ENCODE measurements at regions not wholly inside any gene's neighbourhood (a gene's known extent, or its start where the extent isn't known, plus 50 kb on each side); places are given as distances from the start of the nearest gene placed in this dataset.

GRCh38 chr6:125354649-125355048 lies 52.9 kb upstream of the HDDC2 start:
- Histone ChIP-seq H3K36me3 (no peaks in the 10 kb centered on the region), H3K4me1 (peaks cover 0 to 20% (median 4%) of the 10 kb centered on the region in 4 donors), H3K4me3 (no peak overlapping the region), H3K9me3 (no peaks in the 10 kb centered on the region), H3K27ac (no peak overlapping the region), H3K27me3 (no peaks in the 10 kb centered on the region)
- intact Hi-C loops (cut with DNase I; ENCODE audit: low total_unique reads) = no loop called here
- no peak for TF ChIP-seq CTCF (IDR thresholded peaks at IDR 0.05)
- DNase-seq = no peak

GRCh38 chr6:125356884-125357283 lies 55.1 kb upstream of the HDDC2 start:
- DNase-seq = no peak
- Histone ChIP-seq H3K9me3 (no peaks in the 10 kb centered on the region), H3K4me3 (no peak overlapping the region), H3K27me3 (no peaks in the 10 kb centered on the region), H3K36me3 (no peaks in the 10 kb centered on the region), H3K4me1 (peaks cover 0 to 28% (median 9%) of the 10 kb centered on the region in 4 donors), H3K27ac (no peak overlapping the region)
- intact Hi-C loops (cut with DNase I; ENCODE audit: low total_unique reads) = no loop called here
- no peak for TF ChIP-seq CTCF (IDR thresholded peaks at IDR 0.05)

GRCh38 chr6:125357515-125358256 lies 55.9 kb upstream of the HDDC2 start:
- Histone ChIP-seq H3K4me1 (peaks cover 0 to 36% (median 14%) of the 10 kb centered on the region in 4 donors), H3K4me3 (no peak overlapping the region), H3K27ac (no peak overlapping the region), H3K36me3 (no peaks in the 10 kb centered on the region), H3K9me3 (no peaks in the 10 kb centered on the region), H3K27me3 (no peaks in the 10 kb centered on the region)
- no peak for TF ChIP-seq CTCF (IDR thresholded peaks at IDR 0.05)
- intact Hi-C loops (cut with DNase I; ENCODE audit: low total_unique reads) = no loop called here
- peak in 1 of 2 donors; percentile 23 for DNase-seq

GRCh38 chr6:125358898-125359297 lies 57.1 kb upstream of the HDDC2 start:
- Histone ChIP-seq H3K4me1 (peaks cover 0 to 45% (median 21%) of the 10 kb centered on the region in 4 donors), H3K9me3 (no peaks in the 10 kb centered on the region), H3K36me3 (no peaks in the 10 kb centered on the region), H3K27me3 (no peaks in the 10 kb centered on the region), H3K27ac (no peak overlapping the region), H3K4me3 (no peak overlapping the region)
- TF ChIP-seq CTCF (IDR thresholded peaks at IDR 0.05) = no peak
- no peak for DNase-seq
- intact Hi-C loops (cut with DNase I; ENCODE audit: low total_unique reads) = no loop called here

- intact Hi-C loops (cut with DNase I; ENCODE audit: low total_unique reads) = loop anchor here (10.0 kb wide), 1 partner anchor 83 kb away; no protein-coding TSS in a partner anchor
- TF ChIP-seq CTCF (IDR thresholded peaks at IDR 0.05) = no peak
These were observed 60.1 kb upstream of the HDDC2 start for GRCh38 chr6:125361868-125362267.

More at GRCh38 chr6:125361868-125362267, 60.1 kb upstream of the HDDC2 start:
- H3K4me1 ChIP-seq = peaks cover 0 to 67% (median 37%) of the 10 kb centered on the region in 4 donors
- H3K4me3 ChIP-seq = no peak overlapping the region
- no peaks in the 10 kb centered on the region for H3K27me3 ChIP-seq
- H3K36me3 ChIP-seq = no peaks in the 10 kb centered on the region
- peak overlapping the region; percentile 90 to 91 for H3K27ac ChIP-seq
- no peak for DNase-seq
- H3K9me3 ChIP-seq = no peaks in the 10 kb centered on the region

All from tibial artery (tissue), 4 donors.